ENCODE measurements at regions not wholly inside any gene's neighbourhood (a gene's known extent, or its start where the extent isn't known, plus 50 kb on each side); places are given as distances from the start of the nearest gene placed in this dataset.

GRCh38 chr18:75562216-75562615 is 134.7 kb upstream of the SMIM21 start:
- H3K27ac Mint-ChIP-seq (ENCODE audit: low read depth, unreplicated experiment), result no peak overlapping the region
- H3K9me3 Mint-ChIP-seq (ENCODE audit: unreplicated experiment), result no peaks in the 10 kb centered on the region
- H3K27me3 Mint-ChIP-seq (ENCODE audit: insufficient read depth, unreplicated experiment), result no peaks in the 10 kb centered on the region
- no peak overlapping the region for H3K4me3 Mint-ChIP-seq (ENCODE audit: unreplicated experiment)
- no peak for DNase-seq (ENCODE audit: unreplicated experiment)
- no peaks in the 10 kb centered on the region for H3K4me1 Mint-ChIP-seq (ENCODE audit: insufficient read depth, unreplicated experiment)
- no peaks in the 10 kb centered on the region for H3K36me3 Mint-ChIP-seq (ENCODE audit: insufficient read depth, unreplicated experiment)
- intact Hi-C loops (cut with micrococcal nuclease), result no loop called here
- ChIA-PET CTCF (no interaction called here), POLR2A (no interaction called here)
- no TSS peak for BruUV-seq (replicated peaks)
- no peak for TF ChIP-seq CTCF (IDR thresholded peaks at IDR 0.05; ENCODE audit: unreplicated experiment)

GRCh38 chr18:75558790-75559189 is 131.3 kb upstream of the SMIM21 start:
- H3K9me3 Mint-ChIP-seq (ENCODE audit: unreplicated experiment), result no peaks in the 10 kb centered on the region
- intact Hi-C loops (cut with micrococcal nuclease), result loop anchor here (10.0 kb wide), 1 partner anchor 696 kb away; no protein-coding TSS in a partner anchor
- H3K4me1 Mint-ChIP-seq (ENCODE audit: insufficient read depth, unreplicated experiment), result no peaks in the 10 kb centered on the region
- no peaks in the 10 kb centered on the region for H3K27me3 Mint-ChIP-seq (ENCODE audit: insufficient read depth, unreplicated experiment)
- H3K36me3 Mint-ChIP-seq (ENCODE audit: insufficient read depth, unreplicated experiment), result no peaks in the 10 kb centered on the region
- no TSS peak for BruUV-seq (replicated peaks)
- no peak overlapping the region for H3K27ac Mint-ChIP-seq (ENCODE audit: low read depth, unreplicated experiment)
- no peak overlapping the region for H3K4me3 Mint-ChIP-seq (ENCODE audit: unreplicated experiment)
- CTCF ChIA-PET, result no interaction called here
- DNase-seq (ENCODE audit: unreplicated experiment), result no peak
- no peak for TF ChIP-seq CTCF (IDR thresholded peaks at IDR 0.05; ENCODE audit: unreplicated experiment)
- POLR2A ChIA-PET, result no interaction called here

GRCh38 chr18:75556841-75557240 is 129.3 kb upstream of the SMIM21 start:
- DNase-seq (ENCODE audit: unreplicated experiment), result no peak
- Mint-ChIP-seq H3K27me3 (ENCODE audit: insufficient read depth, unreplicated experiment) (no peaks in the 10 kb centered on the region), H3K9me3 (ENCODE audit: unreplicated experiment) (no peaks in the 10 kb centered on the region), H3K36me3 (ENCODE audit: insufficient read depth, unreplicated experiment) (peaks cover 2% of the 10 kb centered on the region), H3K4me3 (ENCODE audit: unreplicated experiment) (no peak overlapping the region), H3K27ac (ENCODE audit: low read depth, unreplicated experiment) (no peak overlapping the region), H3K4me1 (ENCODE audit: insufficient read depth, unreplicated experiment) (no peaks in the 10 kb centered on the region)
- POLR2A ChIA-PET, result no interaction called here
- TF ChIP-seq CTCF (IDR thresholded peaks at IDR 0.05; ENCODE audit: unreplicated experiment), result no peak
- CTCF ChIA-PET, result interaction anchor here (0.8 kb wide), 1 partner anchor 875 kb away, joined by 3 read pairs; no protein-coding TSS in a partner anchor
- intact Hi-C loops (cut with micrococcal nuclease), result loop anchor here (10.0 kb wide), 1 partner anchor 698 kb away; no protein-coding TSS in a partner anchor
- BruUV-seq (replicated peaks), result no TSS peak

- ChIA-PET CTCF (no interaction called here), POLR2A (no interaction called here)
- Mint-ChIP-seq H3K4me1 (ENCODE audit: insufficient read depth, unreplicated experiment) (no peaks in the 10 kb centered on the region), H3K27ac (ENCODE audit: low read depth, unreplicated experiment) (no peak overlapping the region), H3K27me3 (ENCODE audit: insufficient read depth, unreplicated experiment) (no peaks in the 10 kb centered on the region), H3K9me3 (ENCODE audit: unreplicated experiment) (no peaks in the 10 kb centered on the region), H3K4me3 (ENCODE audit: unreplicated experiment) (no peak overlapping the region), H3K36me3 (ENCODE audit: insufficient read depth, unreplicated experiment) (peaks cover 6% of the 10 kb centered on the region)
- TF ChIP-seq CTCF (IDR thresholded peaks at IDR 0.05; ENCODE audit: unreplicated experiment), result no peak
- BruUV-seq (replicated peaks), result no TSS peak
- intact Hi-C loops (cut with micrococcal nuclease), result loop anchor here (10.0 kb wide), 1 partner anchor 700 kb away; no protein-coding TSS in a partner anchor
- DNase-seq (ENCODE audit: unreplicated experiment), result no peak
Observed at GRCh38 chr18:75554644-75555185, 127.2 kb upstream of the SMIM21 start.

Data from MCF 10A (cell line).